Activated CD4-positive, alpha-beta T cell treated with anti-CD3 and anti-CD28 coated beads, Interleukin-2, Interleukin-4, amounts not matched to agents 100 ng/mL and 50 ng/mL, durations not matched to agents 16 hours and 8 hours (primary cell): ENCODE measurements at regions not wholly inside any gene's neighbourhood (a gene's known extent, or its start where the extent isn't known, plus 50 kb on each side); places are given as distances from the start of the nearest gene placed in this dataset.

Source experiments
- DNase-seq: peaks from one replicate; pipeline ENCODE4 v3.0.0-alpha.2; 2020; ENCODE audit warnings: low spot score

DNA sequence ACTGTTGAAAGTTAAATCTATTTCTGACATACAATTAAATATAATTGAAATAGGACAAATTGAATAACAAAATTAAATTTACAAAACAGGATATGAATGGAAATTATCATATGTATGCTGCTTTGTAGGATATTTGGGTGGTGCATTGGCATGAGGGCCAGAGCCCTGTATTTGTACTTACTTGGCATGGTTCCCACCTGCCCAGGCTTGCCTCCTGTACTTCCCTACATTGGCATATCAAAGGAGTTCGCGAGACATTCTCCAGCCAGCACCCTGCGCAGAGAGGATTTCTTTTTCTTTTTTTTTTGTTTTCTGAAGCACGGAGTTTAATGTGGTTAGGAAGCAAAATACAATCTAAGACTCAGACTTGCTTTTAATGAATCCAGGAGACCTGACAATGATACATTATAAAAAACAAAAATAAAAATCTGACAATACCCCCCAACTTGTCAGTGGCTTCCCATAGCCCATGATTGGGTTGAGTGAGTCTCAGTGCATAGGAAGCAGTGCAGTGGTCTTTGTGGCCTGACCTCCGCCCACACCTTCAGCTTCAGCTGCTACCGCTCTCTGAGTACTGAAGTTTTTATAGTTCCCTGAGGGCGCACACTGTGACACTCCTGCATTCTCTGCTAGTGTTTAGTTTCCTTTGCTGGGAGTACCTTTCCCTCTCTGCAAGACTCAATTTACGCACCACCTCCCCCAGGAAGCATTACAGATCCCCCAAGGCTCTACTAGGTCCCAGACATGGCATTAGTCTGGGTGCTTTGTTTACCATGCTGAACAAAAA, 440.8 kb downstream of the UTRN start:
- no peak for DNase-seq

DNA sequence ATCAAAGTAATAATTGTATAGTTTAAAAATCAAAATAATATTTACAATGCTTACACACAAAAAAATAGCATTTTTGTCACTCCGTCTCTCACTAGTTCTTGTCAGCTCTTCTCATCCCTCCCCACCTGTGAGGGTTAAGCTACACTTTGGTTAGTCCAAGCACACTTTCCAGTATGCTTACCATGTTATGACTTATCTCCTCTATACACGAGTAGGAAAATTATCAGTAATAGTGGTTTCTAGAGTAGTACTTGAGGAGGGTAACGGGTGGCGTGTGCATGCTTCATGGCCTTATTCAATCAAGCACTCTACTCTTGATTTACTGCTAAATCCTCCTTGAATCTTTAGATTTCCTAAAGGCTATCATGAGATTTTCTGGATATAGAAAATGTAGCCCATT, 443.7 kb downstream of the UTRN start:
- DNase-seq = no peak

- no peak for DNase-seq
Measured at GRCh38 chr6:144729502-144729901, 444.4 kb downstream of the UTRN start.

- DNase-seq = peak; percentile 15
Measured at GRCh38 chr6:144730088-144730645, 445.0 kb downstream of the UTRN start.

DNA sequence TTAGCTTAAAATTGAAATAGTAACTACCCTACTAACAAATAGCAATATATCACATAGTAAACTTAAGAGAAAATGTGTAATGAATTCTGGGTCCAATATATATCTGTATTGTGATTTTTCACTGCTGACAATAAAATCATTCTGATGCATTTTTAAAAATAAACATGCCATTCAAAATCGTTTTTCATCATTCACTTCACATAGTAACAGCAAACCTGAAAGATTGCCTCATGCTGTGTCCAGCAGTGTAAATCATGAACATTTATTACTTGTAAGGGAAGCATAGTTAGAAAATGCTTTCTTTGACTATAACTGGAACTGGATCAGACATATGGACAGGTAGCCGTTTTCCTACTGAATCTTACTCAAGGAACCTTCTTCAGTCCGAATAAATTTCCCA, 446.1 kb downstream of the UTRN start:
- DNase-seq = no peak

DNA sequence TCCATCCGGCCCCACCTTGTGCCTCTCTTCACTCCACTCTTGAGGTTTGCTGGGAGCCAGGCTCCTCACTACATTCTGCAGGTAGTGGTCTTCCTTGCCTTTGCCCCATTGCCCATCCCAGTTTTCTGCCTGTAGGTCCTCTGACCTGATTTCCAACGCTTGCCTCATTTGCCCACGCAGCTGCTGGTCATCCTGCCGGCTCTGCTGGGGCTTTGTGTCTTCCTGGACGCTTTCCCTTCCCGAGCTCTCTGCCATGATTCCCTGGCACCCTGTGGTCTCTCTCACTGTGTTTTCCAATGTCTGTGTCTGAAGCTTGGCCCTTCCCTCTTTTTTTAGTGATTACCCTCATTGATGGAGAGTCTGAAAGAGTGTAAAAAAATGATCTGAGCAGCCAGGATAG, 451.6 kb downstream of the UTRN start:
- DNase-seq = no peak

GRCh38 chr6:144737998-144738397, 452.9 kb downstream of the UTRN start:
- DNase-seq = no peak

DNA sequence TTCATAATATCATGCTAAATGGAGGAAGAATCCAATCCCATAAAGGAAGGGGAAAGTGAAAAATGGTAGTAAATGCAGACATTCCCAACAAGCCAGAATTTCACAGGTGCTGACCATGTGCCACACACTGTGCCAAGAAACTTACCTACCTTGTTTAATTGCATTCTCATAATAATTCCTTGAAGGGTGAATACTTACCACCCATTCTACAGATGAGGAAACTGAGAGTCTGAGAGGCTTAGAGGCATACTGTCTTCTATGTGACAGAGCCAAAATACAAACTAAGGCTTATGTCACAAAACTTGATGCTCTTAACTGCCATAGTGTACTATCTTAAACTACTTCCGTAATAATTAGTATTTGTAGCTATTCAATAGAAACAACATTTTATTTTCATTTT, 454.7 kb downstream of the UTRN start:
- DNase-seq = no peak

DNA sequence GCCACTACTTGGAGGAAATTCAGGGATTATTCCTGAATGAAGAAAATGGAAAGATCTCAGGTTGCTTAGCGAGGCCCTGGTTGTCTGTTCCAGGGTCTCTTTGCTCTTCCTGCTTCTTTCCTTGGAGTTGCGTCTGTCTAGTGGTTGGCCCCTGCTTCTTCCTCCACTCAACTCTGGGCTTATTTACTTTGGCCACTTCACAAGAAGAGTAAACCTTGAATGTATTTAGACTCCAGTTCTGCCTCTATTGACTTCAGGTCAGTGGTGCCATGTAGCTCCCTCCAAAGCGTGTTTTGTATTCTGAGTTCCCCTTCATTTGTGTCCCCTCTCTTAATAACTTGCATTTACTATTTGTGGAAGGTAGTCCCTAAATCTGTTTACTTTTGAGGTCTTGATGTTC, 456.5 kb downstream of the UTRN start:
- DNase-seq = no peak

DNA sequence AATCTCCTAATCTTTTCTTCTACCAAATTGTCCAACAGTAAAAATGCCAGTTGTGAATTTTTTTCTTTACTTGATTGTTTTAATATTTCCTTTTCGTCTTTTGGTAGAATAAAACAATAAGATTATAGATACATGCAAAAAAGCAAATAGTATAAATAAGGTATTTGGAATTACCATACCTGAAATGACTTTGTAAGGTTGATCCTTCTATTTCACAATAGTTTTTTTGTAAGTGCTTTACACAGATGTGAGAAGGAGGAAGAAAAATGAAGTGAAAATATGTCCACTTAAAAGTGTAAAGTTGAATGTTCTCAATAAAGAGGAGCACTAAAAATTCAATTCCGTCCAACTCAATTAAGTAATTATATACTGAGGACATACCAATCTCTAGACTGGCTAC, 457.6 kb downstream of the UTRN start:
- no peak for DNase-seq

- no peak for DNase-seq
Measured at GRCh38 chr6:144744720-144745119, 459.6 kb downstream of the UTRN start.

DNA sequence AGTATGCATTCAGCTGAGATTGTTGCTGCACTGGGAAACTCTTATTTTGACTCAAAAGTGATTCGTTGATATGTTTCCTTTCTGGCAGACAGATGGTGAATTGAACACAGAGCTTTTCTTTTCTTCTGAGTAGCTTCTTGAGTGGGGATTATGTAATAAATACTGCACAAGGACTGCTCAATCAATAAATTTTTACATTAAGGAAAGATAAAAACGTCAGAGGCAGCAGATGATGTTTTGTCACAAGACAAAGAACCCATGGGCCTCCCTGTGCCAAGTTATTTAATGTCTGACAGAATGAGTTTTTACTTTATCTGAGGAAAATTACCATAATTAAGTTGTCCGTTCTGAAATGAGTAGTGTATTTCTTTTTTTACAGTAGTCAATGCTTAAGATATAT, 460.3 kb downstream of the UTRN start:
- DNase-seq = no peak

GRCh38 chr6:144746902-144747469, 461.9 kb downstream of the UTRN start:
- no peak for DNase-seq

- no peak for DNase-seq
Measured at GRCh38 chr6:144749263-144749662, 464.1 kb downstream of the UTRN start.

- no peak for DNase-seq
Measured at GRCh38 chr6:144753023-144753705, 468.0 kb downstream of the UTRN start.

GRCh38 chr6:144756469-144756868, 471.3 kb downstream of the UTRN start:
- DNase-seq = no peak

- no peak for DNase-seq
Measured at GRCh38 chr6:144757299-144757698, 472.2 kb downstream of the UTRN start.

DNA sequence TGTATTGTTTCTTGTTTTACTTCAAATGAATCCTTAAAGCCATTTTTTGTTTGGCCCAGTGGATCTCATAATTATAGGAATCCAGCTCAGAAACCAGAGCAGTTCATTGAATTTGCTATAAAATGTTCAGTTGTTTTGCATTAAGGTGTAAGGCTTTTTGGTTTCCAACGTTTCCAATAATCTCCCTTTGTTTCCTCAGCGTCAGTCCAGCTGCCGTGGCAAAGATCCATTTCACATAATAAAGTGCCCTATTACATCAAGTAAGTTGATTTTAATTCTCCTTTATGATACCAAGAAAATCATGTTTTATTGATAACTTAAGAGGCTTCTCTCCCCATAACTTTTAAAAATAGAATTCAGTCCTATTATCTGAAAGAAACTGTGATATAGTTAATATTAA, 472.6 kb downstream of the UTRN start:
- no peak for DNase-seq

GRCh38 chr6:144758602-144759001, 473.5 kb downstream of the UTRN start:
- no peak for DNase-seq

GRCh38 chr6:144762469-144762868, 477.3 kb downstream of the UTRN start:
- DNase-seq = no peak

DNA sequence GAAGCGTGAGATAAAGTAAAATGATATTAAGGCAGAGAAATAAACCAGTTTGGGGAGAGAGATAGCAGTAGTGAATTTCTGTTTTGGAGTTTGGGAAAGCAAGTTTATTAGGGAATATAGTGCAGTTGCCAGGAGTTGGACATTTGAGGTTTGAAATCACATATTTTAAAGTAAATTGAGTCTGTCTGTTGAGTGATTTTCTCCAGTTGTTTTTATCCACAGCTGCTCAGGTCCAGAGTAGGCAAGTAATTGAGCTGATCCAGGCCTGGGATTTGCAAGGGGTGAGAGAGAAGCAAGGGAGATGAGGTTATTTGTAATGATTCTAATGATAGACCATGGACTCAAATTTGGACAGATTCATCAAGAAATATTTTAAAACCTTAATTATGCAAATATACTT, 481.9 kb downstream of the UTRN start:
- no peak for DNase-seq

- DNase-seq = no peak
Measured at GRCh38 chr6:144768551-144769075, 483.5 kb downstream of the UTRN start.

DNA sequence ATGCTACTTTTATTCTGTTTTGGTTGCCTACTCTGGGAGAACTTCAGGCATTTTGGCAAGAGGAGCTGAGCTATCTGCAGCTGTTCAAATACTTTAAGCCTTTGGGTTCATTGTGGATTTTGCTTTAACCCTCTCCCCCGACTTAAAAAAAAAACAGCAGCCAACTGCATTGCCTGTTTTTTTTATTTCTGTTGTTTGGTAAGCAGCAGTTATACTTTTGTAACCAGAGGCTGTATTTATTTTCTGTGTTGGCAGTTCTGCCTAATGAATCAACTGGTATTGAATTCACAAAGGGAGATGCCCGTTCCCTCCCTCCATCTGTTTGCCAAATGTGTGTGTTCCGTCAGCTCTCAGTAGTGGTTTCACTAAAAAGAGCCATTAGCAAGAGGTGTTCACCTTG, 484.0 kb downstream of the UTRN start:
- no peak for DNase-seq
